AG08396 (cell line): ENCODE measurements at regions not wholly inside any gene's neighbourhood (a gene's known extent, or its start where the extent isn't known, plus 50 kb on each side); places are given as distances from the start of the nearest gene placed in this dataset.

Source experiments
- DNase-seq: peaks from one replicate; pipeline ENCODE4 v3.0.0; 2012; ENCODE audit warnings: low spot score, mixed read lengths

GRCh38 chr14:26996246-26996645 is 398.4 kb upstream of the NOVA1 start:
- DNase-seq, result no peak

- DNase-seq, result no peak
Measured at GRCh38 chr14:27002179-27002578, 404.3 kb upstream of the NOVA1 start.

- DNase-seq, result no peak
Measured at GRCh38 chr14:27006570-27006969, 408.7 kb upstream of the NOVA1 start.

GRCh38 chr14:27008187-27008586 is 410.4 kb upstream of the NOVA1 start:
- no peak for DNase-seq

- DNase-seq, result no peak
Measured at GRCh38 chr14:27012641-27013040, 414.8 kb upstream of the NOVA1 start.

- DNase-seq, result no peak
Measured at GRCh38 chr14:27013678-27014077, 415.8 kb upstream of the NOVA1 start.

DNA sequence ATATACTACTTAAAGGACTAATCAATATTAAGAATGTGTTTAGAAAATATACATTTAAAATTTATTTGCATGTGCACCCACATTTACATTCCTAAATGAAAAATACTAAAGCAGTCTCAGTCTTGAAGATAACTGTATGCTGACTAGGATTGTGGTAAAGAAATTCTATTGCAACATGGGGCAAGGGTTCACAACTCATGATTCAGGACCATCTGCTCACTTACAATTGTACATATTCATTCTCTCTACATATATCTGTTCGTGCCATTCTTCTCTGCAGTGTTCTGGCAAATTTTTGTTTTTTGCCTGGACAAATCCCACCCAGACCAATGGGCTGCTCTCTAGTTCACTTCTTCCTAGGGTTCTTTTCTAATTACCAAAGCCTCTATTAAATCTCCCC is 417.2 kb upstream of the NOVA1 start:
- no peak for DNase-seq

DNA sequence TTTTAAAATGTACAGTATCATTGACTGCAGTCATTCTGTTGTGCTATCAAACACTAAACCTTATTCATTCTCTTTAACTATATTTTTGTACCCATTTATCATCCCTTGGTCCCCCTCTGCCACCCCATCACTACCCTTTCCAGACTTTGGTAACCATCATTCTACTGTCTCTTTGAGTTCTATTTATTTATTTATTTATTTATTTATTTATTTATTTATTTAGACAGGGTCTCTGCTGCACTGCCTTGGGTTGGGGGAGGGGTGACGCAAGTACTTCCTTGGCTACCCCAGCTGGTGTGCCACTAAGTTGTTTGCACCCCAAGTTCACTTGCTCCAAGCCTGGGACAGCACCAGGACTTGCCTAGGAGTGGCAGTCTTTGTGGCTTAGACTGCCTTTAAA is 427.8 kb upstream of the NOVA1 start:
- DNase-seq, result no peak

DNA sequence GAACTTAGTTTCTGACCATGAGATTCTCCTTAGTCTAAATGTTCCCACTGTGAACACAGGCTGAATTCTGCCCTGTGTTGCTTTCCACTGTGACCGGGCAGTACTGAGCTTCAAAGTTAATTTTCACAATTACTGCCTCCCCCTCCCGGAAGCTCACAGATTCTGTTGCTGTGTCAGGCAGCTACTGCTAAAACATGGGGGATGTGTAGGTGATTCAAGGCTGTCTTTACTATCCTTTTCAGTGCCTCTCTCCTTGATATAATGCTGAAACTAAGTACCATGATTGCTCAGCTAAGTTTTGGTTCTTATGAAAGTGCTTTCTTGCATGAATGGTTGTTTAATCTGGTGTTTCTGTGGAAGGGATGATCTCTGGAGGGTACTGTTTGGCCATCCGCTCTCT is 428.3 kb upstream of the NOVA1 start:
- DNase-seq, result no peak

GRCh38 chr14:27040552-27040951 is 442.7 kb upstream of the NOVA1 start:
- no peak for DNase-seq

DNA sequence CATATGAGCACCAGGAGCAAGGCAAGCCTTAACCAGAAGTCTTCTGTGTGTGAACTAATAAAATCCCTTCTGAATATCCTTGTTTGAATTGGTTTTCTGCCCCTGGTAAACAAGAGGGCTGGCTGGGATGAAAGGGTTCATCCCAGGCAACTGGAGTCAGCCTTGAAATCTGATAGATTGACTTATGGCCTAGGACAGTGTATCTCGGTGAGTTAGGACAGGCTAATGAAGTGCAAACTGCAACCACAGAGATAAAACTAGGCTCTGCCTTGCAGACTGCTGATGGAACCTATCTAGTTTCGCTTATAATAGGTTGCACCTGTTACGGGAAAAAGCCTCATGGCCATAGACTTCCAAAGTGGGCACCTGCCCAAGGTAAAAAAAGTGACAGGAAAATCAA is 451.9 kb upstream of the NOVA1 start:
- DNase-seq, result no peak

GRCh38 chr14:27050208-27050607 is 452.4 kb upstream of the NOVA1 start:
- no peak for DNase-seq

- no peak for DNase-seq
Measured at GRCh38 chr14:27056586-27056985, 458.8 kb upstream of the NOVA1 start.

- no peak for DNase-seq
Measured at GRCh38 chr14:27061299-27061698, 463.5 kb upstream of the NOVA1 start.

- DNase-seq, result no peak
Measured at GRCh38 chr14:27063959-27064358, 466.1 kb upstream of the NOVA1 start.

GRCh38 chr14:27065886-27066285 is 468.1 kb upstream of the NOVA1 start:
- no peak for DNase-seq

DNA sequence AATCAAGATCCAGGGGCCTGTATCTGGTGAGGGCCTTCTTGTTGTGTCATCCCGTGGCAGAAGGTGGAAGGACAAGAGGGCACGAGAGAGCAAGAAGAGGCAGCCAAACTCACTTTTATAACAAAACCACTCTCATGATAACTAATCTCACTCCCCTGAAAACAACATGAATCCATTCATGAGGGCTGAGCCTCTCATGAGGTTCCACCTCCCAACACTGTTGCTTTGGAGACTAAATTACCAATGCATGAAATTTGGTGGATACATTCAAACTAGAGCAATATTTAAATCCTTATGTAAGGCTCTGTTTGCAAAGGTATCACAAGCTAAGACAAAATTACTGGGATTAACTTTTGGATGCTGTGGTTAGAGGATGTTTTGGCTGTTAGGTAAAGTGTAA is 470.1 kb upstream of the NOVA1 start:
- DNase-seq, result no peak

DNA sequence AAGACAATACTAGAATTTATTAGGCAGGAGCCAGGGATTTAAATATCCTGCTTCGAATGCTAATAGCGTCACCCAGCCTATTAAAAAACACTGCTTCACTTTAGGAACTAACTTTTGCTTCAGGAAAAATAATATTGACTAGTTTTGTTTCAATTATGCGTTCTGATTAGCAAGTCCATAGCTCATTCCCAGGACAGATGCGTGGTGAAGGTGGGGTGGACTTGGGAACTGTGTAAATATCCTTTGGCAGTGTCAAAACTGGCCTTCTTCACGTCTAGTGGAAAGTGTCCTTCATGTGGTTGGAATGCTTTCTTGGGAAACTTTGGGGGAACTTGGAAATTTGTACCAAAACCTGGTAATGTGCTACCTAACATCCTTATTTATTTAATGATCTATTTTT is 474.8 kb upstream of the NOVA1 start:
- no peak for DNase-seq

GRCh38 chr14:27075503-27075902 is 477.7 kb upstream of the NOVA1 start:
- DNase-seq, result no peak

DNA sequence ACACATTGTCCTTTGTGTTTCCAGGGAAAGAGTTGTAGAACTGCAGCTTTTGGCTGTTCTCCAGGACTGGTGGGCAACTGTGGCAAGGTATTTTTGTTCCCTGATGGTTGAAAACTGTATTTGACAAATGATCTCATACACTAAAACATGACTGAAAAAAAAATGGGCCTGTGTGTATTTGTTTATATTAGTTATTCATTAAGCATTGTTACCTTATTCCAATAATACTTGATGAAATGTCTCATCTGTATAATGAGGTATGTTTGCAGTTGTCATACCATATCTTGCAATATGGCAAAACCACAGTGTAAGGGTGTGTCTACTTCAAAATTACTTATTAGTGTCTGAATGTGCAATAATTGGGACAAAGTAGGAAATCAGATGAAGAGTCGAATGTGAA is 479.4 kb upstream of the NOVA1 start:
- DNase-seq, result no peak

DNA sequence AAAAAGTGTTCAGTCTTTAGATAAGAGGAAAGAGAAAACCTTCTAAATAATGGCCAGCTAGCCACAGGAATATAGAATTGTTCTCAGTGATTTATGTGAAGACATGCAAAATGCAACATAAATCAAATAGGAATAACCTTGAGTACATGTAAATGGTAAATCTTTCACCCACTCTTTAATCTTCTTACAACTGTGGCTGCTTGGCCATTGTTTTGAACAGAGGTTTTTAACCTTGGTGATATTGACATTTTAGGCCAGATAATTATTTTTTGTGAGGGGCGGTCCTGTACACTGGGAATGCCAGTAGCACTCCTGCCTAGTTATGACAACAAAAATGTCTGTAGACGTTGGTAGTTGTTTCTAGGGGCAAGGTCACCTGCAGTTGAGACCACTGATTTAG is 479.9 kb upstream of the NOVA1 start:
- no peak for DNase-seq

DNA sequence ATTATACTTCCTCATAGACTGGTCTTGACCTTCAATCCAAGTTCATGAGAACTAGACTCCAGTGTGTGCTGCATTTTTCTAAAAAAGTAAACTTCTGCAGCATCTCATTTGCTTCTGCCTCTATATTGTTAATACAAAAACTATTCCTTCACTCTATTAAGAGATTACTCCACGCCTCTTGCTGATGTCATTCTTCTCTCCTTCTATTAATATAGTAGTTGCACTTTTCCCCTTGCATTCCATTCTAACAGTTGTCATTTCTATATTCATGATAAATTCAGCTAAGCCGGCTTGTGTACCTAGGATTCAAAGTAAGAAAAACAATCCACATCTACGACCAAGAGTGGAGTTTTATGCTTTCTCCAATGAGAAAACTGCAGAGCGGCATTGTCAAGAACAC is 480.4 kb upstream of the NOVA1 start:
- DNase-seq, result no peak

GRCh38 chr14:27079716-27080115 is 481.9 kb upstream of the NOVA1 start:
- no peak for DNase-seq

DNA sequence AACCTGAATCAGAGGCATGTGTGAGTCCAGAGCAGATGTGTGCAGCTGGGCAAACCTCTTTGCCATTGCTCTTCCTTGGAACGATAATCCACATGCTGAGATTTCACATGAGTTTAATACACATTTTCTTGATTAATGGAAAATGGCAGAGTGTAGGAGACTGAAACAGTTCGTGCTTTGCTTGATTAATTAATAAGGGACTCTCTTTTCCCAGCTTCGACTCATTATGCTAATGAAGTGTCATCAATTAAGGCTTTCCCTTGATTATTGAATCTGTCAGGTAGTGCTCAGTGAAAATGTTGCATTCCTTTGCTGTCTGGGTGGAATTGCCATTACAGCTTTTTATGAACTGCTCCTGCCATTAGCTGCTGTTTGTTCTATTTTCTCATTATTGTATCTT is 487.7 kb upstream of the NOVA1 start:
- DNase-seq, result no peak

DNA sequence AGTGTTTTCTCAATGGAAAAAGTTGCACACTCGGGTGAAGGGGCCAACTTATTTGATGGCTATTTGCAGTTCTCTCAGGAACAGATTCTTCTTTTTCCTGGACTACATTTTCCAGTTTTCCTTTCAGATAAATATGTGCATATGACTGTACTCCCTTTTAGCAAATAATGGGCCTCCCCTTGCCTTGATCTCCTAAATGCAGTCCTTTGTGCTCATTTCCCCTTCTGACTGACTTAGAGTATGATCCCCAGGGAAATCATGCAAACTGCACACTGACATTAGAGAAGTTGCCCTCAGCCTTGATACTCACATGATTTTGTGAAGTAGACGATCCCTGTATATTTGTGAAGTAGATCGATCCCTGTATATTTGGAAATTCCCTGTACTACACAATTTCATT is 492.9 kb upstream of the NOVA1 start:
- DNase-seq, result no peak
